ENCODE measurements at regions not wholly inside any gene's neighbourhood (a gene's known extent, or its start where the extent isn't known, plus 50 kb on each side); places are given as distances from the start of the nearest gene placed in this dataset.
A peak's percentile ranks its signal among the peaks of the same experiment; 100 is the strongest.

DNA sequence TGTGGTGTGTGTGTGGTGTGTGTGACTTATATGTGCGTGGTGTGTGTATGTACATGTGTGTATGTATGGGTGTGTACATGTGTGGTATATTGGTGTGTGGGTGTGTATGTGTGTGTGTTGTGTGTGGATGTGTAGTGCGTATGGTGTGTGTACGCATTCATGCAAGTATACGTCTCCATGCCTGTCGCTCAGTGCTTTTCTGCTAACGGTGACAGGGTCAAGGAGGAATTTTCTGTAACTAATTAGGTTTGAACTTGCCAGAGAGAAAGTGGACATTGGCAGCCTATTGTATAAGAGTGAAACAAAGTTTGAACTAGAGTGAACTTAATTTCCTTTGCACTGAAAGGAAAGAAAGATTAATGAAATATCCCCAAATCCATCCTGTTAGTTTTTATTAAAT lies 120.9 kb upstream of the GSC start:
- DNase-seq (ENCODE audit: low read depth in 4 of 4, low spot score in 2 of 4), result no peak

- no peak for DNase-seq (ENCODE audit: low read depth in 4 of 4, low spot score in 2 of 4)
Observed at GRCh38 chr14:94889520-94890312, 119.8 kb upstream of the GSC start.

- no peak for DNase-seq (ENCODE audit: low read depth in 4 of 4, low spot score in 2 of 4)
Observed at GRCh38 chr14:94888121-94888520, 118.2 kb upstream of the GSC start.

GRCh38 chr14:94887591-94887990 lies 117.7 kb upstream of the GSC start:
- no peak for DNase-seq (ENCODE audit: low read depth in 4 of 4, low spot score in 2 of 4)

GRCh38 chr14:94886931-94887330 lies 117.0 kb upstream of the GSC start:
- DNase-seq (ENCODE audit: low read depth in 4 of 4, low spot score in 2 of 4), result no peak

DNA sequence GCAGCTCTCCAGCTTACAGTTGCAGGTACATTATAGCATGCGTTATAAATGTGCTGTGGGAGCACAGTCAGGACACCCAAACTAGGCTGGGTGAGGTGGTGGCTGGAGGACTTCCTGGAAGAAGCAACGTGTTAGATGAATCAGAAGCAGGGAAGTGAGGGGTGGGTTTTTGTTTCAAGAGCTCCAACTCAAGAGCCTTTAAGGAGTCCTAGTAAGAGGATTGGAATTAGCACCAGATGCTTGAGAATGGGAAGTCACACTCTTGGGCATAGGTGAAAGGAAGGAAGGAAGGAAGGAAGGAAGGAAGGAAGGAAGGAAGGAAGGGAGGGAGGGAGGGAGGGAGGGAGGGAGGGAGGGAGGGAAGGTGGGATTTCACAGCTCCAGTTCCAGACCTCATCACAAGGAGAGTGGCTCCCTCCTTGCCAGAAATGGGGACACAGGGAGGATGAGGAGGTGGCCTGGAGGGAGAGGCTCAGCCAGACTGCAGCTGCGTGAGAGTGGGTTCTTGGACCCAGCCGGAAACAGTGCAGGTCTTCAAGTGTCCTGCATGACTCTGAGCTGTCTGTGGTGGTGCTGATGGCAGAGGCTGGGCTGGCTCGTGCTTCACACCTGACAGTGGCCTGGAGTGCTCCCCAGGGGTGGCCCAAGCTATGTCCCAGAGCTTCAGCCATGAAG lies 115.7 kb upstream of the GSC start:
- DNase-seq (ENCODE audit: low read depth in 4 of 4, low spot score in 2 of 4), result no peak

GRCh38 chr14:94884616-94885230 lies 114.8 kb upstream of the GSC start:
- DNase-seq (ENCODE audit: low read depth in 4 of 4, low spot score in 2 of 4), result no peak

DNA sequence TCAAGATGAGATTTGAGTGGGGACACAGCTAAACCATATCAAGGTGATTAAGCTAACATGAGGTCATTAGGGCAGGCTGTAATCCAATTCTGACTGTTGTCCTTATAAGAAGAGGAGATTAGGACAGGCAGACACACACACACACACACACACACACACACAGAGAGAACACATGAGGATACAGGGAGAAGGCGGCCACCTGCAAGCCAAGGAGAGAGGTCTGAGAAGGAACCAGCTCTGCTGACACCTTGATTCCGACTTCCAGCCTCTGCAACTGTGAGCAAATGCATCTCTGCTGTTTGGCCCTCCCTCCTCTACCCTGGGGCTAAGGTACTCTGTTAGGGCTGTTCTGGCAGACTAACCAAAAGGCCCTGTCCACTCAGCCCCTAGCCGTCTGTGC lies 112.5 kb upstream of the GSC start:
- DNase-seq (ENCODE audit: low read depth in 4 of 4, low spot score in 2 of 4), result no peak

GRCh38 chr14:94880876-94881275 lies 111.0 kb upstream of the GSC start:
- DNase-seq (ENCODE audit: low read depth in 4 of 4, low spot score in 2 of 4), result no peak

DNA sequence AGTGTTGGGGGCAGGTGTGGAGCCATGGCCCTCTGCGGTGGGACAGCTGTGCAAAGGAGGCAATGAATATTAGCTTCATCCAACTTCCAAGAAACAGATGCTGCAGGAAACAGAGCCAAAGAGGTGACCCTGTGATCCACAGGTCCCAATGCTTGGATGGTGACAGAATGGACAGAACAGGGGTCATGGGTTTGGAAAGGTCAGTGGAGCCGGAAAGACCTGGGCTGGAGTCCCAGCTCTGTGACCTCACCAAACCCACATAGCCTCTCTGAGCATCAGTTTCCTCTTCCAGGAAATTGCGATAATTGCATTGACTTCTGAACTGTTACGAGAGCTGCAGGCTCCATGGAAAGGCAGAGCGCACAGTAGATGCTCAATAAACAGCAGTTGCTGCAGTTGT lies 110.2 kb upstream of the GSC start:
- DNase-seq (ENCODE audit: low read depth in 4 of 4, low spot score in 2 of 4), result no peak

DNA sequence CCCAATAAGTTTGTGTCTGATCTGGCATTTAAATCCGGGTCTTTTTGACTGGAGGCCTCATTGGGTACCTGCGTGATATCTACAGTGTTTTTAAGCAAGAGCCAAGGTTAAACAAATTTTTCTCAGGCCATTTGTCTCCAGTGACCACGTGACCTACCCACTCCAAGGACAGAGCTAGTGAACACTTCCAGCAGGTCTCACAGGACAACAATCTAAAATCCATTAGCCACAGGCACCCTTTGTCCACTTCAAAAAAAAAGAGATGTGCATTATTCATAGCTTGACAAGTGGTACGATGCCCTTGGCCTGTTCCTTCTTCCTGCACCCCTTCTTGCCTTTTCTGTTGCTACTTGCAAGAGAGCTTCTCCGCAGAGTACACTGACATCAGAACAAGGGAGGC lies 109.6 kb upstream of the GSC start:
- DNase-seq (ENCODE audit: low read depth in 4 of 4, low spot score in 2 of 4), result no peak

GRCh38 chr14:94876306-94876705 lies 106.4 kb upstream of the GSC start:
- DNase-seq (ENCODE audit: low read depth in 4 of 4, low spot score in 2 of 4), result no peak

DNA sequence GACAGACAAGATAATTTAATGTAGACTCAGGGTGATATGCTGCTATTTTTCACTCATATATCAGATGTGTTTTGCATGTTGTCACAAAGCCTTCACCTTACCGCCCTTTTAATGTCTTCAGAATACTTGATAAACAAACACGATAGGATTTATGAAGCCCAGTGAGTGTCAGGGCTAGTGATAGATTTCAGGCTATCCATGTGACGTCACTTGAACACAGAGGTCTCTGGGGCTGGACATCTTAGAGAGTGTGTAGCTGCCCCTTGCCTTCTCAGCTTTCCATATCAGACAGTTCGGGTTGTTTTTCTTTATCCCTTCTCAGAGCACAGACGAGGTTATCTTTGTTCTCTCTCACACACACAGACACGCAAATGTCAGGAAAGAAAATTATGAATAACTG lies 105.3 kb upstream of the GSC start:
- no peak for DNase-seq (ENCODE audit: low read depth in 4 of 4, low spot score in 2 of 4)

DNA sequence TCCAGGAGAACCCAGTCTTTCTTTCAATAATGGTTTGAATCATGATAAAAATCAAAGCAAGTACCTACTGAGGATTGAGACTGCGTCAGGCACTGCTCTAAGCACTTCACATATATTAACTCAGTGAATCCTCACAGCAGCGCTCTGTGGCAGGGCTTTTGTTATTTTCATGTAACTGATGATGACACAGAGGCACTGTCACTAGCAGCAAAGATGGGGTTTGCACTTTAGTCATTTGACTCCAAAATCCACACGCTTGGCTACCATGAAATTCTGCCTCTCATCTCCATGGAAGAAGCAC lies 98.8 kb upstream of the GSC start:
- no peak for DNase-seq (ENCODE audit: low read depth in 4 of 4, low spot score in 2 of 4)

DNA sequence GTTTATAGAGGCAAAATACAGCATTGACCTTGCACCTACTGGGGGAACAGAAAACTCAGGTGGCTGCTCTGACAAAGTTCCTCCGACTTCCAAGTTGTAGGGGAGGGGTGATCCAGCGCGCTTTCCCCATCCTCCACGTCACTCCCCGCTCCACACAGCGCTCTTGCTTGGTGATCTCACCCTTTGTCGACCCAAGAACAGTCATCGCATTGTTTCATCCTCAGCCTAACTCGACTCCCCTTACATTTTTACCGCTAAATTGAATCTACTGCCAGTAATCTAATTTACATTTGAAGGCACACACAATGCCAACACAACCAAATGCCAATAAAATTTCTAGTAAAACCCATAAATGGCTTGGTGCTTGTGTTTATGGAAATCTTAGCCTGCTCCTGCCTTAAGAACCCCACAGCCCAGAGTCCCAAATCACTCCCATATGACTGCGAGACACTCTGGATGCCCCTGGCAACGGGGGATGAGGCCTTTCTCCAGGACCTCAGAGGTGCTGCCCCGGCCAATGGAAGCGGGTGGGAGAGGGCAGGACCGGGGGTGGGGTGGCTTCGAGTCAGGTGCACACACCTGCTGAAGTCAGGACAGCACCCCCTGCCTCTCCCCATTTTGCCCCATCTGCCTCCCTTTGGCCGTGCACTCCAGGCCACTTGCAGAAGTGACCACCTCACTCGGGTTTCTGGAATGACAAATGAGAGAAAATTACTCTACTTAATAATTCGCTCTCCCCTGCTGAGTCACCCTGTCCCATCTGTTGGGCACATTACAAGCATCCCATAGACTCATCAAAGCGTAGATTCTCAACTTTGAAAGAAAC lies 98.2 kb upstream of the GSC start:
- DNase-seq (ENCODE audit: low read depth in 4 of 4, low spot score in 2 of 4), result no peak

DNA sequence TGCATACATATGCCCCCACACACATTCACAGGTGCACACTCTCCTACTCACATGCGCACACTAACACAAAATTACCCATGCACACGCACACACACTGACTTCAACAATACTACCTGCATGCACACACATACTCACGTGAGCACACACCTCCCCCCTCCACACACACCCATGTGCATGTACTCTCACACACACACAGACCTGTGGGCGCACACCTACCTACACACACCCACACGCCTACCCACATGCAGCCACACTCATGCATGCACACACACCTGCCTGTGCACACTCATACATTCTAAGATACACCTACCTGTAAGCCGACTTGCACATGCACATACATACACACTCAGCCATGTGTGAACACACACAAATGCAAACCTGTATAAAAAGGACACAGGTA lies 97.3 kb upstream of the GSC start:
- DNase-seq (ENCODE audit: low read depth in 4 of 4, low spot score in 2 of 4), result no peak

DNA sequence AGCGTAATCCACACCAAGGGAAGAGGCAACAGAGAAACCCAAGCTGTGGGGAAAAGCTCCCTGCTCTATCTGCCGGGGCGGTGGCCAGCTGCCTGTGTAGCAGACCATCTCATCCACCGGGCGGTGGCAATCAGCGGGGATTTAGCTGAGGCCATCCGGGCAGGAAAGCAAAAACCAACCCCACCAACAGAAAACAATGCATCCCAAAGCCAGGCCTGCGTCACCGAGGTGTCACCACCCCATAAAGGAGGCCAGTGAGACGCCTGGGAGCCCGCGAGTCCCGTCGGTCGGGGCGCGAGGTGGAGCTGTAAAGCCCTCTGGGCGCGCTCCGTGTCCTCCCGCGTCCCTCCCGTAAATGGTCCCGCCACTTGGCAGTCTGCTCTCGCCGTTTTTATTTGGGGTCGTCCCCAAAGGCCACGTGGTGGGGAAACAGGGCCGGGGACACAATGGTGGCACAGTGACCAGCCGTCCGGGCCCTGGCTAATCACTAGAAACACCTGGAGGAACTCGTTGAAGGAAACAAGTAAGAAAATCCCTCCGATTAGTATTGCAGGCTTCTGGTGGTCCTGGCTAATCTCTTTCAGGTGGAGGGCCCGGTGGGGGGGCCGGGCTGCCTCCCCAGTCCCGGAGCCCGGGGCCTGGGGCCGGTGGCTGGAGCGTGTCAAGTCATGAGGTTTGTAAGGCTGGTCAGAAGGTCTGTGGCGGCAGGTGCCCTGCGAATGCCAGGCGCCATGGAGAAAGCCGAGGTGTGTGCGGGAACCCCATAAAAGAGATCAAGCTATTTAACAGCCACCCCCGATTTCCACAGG lies 94.7 kb upstream of the GSC start:
- DNase-seq (ENCODE audit: low read depth in 4 of 4, low spot score in 2 of 4), result peak in 1 of 4 donors; percentile 11

DNA sequence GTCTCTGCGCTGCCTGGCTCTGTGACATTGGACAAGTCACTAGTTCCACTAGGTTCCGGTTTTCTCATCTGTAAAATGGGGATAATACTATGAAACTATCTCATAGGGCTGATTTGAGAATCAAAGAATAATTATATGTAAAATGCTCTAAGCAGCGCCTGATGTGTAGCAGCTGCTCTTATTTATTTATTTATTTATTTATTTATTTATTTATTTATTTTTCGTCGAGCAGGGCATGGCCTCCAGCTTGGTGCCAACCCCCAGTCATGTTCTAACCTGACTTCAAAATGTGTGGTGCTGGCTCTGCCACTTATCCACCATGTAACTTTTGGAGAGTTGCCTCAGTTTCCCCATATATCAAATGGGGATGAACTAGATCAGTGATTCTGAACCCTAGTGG lies 93.5 kb upstream of the GSC start:
- no peak for DNase-seq (ENCODE audit: low read depth in 4 of 4, low spot score in 2 of 4)

DNA sequence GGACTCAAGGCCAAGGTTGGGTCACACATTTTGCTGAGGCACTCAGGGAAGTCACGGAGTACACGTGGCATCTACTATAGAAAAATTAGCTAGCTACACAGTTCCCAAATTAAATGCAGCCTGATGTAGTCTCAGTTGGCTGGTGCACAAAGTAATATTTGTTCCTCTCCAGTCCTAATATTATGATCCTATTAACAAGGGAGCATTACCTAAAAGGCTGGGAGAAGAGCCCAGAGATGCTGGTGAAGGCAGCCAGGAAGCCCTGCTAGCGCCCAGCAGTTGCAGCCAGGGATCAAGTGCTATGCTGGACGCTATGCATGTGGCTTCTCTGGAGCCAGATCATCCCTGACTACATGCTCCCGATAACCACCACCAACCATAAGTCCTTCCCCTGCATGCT lies 88.0 kb upstream of the GSC start:
- no peak for DNase-seq (ENCODE audit: low read depth in 4 of 4, low spot score in 2 of 4)

- no peak for DNase-seq (ENCODE audit: low read depth in 4 of 4, low spot score in 2 of 4)
Observed at GRCh38 chr14:94853920-94854319, 84.0 kb upstream of the GSC start.

Data from left renal cortex interstitium (tissue), 4 donors.